HG03103 (cell line): ENCODE measurements at regions not wholly inside any gene's neighbourhood (a gene's known extent, or its start where the extent isn't known, plus 50 kb on each side); places are given as distances from the start of the nearest gene placed in this dataset.

Source experiments
- ATAC-seq: cut with Tn5 transposase; IDR thresholded peaks from one replicate; pipeline ENCODE4 v1.9.1; 2021; ENCODE audit warnings: low read depth; ENCODE audit not compliant: unreplicated experiment

DNA sequence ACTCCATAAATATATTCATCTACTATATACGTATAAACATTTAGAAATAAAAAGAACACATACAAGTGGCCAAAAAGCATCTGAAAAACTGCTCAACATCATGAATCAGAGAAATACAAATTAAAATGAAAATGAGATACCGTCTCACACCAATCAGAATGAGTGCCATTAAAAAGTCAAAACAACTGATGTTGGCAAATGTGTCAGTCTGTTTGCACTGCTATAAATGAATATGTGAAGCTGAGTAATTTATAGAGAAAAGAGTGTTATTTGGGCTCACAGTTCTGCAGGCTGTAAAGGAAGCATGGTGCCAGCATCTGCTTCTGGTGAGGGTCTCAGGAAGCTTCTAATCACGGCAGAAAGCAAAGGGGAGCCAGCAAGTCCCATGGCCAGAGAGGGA, 620.3 kb upstream of the CCDC54 start:
- no peak for ATAC-seq

- ATAC-seq, result no peak
Measured at GRCh38 chr3:106758459-106758858, 618.8 kb upstream of the CCDC54 start.

DNA sequence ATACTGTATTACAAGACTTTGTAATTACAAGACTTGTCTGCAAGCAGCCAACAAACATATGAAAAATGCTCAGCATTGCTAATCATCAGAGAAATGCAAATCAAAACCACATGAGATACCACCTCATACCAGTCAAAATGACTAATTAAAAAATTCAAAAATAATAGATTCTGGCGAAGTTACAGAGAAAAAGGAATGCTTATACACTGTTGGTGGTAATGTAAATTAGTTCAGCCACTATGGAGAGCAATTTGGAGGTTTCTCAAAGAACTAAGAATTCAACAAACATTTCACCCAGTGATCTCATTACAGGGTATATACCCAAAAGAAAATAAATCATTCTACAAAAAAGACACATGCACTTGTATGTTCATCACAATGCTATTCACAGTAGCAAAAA, 617.5 kb upstream of the CCDC54 start:
- no peak for ATAC-seq

GRCh38 chr3:106765342-106765741, 611.9 kb upstream of the CCDC54 start:
- no peak for ATAC-seq

GRCh38 chr3:106768941-106769480, 608.2 kb upstream of the CCDC54 start:
- no peak for ATAC-seq

- ATAC-seq, result no peak
Measured at GRCh38 chr3:106773795-106774194, 603.4 kb upstream of the CCDC54 start.

- no peak for ATAC-seq
Measured at GRCh38 chr3:106783231-106783630, 594.0 kb upstream of the CCDC54 start.

DNA sequence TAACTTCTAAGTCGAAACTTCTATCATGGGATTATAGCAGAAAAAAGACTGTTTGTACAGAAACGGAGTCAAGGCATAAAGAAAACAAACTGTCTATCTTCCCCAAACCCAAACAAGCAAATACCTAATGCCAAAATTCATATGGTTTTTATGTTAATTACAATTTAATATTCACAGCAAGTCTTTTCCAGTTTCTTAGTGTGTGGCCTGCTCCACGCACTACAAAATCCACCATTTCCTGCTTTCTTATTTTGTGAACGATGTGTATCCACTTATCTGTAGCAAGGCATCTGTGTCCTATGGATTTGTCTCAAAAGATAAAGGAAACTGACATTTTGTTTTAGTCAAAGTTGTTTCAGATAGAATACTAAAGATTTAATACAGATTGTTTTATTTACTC, 588.0 kb upstream of the CCDC54 start:
- no peak for ATAC-seq

GRCh38 chr3:106792716-106793115, 584.5 kb upstream of the CCDC54 start:
- ATAC-seq, result no peak

- ATAC-seq, result no peak
Measured at GRCh38 chr3:106794442-106794841, 582.8 kb upstream of the CCDC54 start.

DNA sequence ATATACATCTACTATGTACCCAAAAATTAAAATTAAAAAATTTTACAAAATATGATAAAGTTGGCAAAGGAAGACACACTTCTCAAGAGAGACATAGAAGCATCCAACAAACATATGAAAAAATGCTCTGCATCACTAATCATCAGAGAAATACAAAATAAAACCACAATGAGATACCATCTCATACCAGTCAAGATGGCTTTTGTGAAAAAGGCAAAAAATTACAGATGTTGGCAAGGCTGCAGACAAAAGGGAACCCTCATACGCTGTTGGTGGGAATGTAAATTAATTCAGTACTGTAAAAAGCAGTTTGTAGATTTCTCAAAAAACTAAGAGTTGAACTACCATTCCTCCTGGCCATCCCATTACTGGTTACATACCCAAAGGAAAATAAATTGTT, 581.7 kb upstream of the CCDC54 start:
- no peak for ATAC-seq

GRCh38 chr3:106797461-106797860, 579.8 kb upstream of the CCDC54 start:
- no peak for ATAC-seq

DNA sequence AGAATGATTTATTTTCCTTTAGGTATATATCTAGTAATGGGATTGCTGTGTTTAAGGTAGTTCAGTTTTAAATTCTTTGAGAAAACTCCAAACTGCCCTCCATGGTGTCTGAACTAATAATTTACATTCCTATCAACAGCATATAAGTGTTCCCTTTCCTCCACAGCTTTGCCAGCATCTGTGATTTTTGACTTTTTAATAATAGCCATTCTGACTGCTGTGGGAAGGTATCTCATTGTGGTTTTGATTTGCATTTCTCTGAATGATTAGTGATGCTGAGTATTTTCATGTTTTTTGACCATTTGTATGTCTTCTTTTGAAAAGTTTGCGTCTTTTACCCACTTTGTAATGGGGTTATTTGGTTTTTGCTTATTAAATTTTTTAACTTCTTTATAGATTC, 571.6 kb upstream of the CCDC54 start:
- ATAC-seq, result no peak

GRCh38 chr3:106806964-106807363, 570.3 kb upstream of the CCDC54 start:
- no peak for ATAC-seq

DNA sequence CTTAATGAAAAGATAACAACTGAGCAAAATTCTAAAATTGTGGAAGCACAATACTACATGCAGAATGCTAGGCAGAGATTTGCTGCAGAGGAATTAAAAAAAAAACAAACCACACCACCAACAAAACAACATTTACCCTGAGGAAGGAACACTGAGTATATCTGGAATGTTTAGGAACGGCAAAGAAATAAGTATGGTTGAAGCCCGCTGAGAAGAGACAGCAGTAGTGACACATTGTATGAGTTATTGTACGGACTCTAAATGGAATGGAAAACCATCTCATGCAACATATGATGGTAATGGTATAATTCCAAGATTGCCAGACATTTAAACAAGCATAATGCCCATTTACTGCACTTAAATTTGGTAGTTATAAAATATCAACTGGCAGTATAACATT, 568.2 kb upstream of the CCDC54 start:
- no peak for ATAC-seq

- ATAC-seq, result no peak
Measured at GRCh38 chr3:106809623-106810299, 567.5 kb upstream of the CCDC54 start.

DNA sequence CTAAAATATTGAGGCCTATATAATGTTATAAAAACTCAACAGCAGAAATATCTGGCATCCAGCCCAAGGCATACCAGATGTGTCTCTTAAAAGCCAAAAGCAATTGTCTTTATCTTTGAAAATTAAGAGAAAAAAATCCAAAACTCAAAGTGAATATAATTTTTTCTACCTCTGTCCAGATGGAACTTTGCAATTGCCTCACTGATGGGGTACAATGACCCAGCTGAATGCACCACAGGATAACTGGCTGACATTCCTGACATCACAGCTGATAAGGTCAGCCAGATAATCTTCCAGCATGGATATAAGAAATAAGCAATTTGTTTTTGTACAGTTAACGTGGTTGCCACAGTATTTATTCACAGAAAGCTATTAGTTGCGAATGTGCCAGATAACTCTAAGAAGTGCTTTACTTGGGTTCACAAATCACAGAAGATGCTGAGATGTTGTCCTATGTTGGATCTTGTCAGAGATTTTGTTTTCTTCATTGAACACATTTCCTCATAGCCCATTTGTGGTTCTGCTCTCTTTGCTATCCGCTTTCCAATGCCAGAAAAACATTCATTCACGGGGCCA, 566.9 kb upstream of the CCDC54 start:
- ATAC-seq, result no peak

- no peak for ATAC-seq
Measured at GRCh38 chr3:106811376-106811775, 565.9 kb upstream of the CCDC54 start.

DNA sequence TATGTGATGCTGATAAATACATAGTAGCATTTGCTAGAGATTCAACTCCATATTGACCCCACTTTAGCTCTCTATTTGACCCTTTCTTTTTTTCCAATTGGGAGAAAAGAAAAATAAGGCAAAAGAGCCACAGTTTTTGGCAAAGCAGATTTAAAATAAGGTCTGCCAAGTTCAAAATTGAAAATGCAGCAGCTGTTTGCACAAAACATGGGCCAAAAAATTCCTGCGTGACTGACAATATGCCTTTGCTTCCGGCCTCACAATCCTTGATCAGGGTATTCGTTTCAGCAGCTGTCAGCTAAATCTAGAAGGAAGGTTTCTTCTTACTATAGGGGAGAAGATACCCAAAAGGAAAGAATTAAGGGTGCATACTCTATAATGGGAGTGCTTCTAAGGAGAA, 563.5 kb upstream of the CCDC54 start:
- ATAC-seq, result no peak

GRCh38 chr3:106814231-106814630, 563.0 kb upstream of the CCDC54 start:
- no peak for ATAC-seq

DNA sequence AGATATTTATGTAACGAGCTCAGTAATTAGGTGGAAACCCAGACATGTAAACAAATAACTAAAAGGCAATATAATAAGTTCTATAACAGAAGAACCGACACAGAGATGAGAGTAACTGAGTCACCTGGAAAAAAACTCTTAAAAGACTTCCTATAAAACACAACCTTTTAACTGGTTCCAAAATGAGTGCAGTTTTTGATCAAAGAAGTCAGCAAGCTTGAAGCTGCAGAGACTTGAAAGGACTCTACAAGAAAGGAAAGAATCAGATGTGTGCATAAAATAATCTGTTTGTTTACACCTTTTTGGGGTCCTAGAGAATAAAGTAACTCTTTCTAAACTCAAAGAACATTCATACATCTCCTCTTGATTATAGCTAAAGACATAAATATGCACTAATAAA, 560.4 kb upstream of the CCDC54 start:
- no peak for ATAC-seq

DNA sequence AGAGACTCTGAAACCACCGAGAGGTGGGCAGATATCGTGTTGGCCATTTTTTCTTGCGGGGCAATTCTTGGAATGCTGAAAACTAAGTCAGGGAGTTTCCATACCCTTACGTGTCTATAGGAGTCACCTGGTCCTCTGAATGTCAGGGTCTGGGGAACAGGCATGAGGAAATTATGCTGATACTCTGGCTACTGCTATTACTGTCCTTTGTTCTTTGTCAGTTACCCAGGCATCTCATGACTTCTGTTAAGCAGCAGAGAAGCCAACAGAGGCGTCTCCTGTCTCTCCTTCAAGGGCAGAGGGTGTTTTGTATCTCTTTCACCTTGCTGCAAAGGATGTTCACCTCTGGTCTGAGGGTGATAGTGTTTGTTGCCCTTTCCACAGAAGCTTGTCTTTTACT, 559.5 kb upstream of the CCDC54 start:
- ATAC-seq, result no peak
